DMS153 treated with DMSO at 0.1 percent for 48 hours (cell line): ENCODE measurements at regions not wholly inside any gene's neighbourhood (a gene's known extent, or its start where the extent isn't known, plus 50 kb on each side); places are given as distances from the start of the nearest gene placed in this dataset.
"Not testable (repeated sequence)": the region's sequence is repeated elsewhere in the genome, so short reads cannot be mapped to it uniquely, and the experiment has no call there.

Experiments
- DNase-seq: peaks from one replicate; lab custom pipeline; 2025; ENCODE audit not compliant: unreplicated experiment; lab: John Stamatoyannopoulos, UW

- DNase-seq: no peak
Observed at GRCh38 chr9:73056245-73056644, 95.4 kb upstream of the ANXA1 start.

- no peak for DNase-seq
Observed at GRCh38 chr9:73054091-73054490, 97.6 kb upstream of the ANXA1 start.

- DNase-seq: no peak
Observed at GRCh38 chr9:73053543-73053942, 98.1 kb upstream of the ANXA1 start.

GRCh38 chr9:73050887-73051550 is 98.2 kb upstream of the ALDH1A1 start:
- DNase-seq: no peak

- no peak for DNase-seq
Observed at GRCh38 chr9:73050065-73050816, 97.4 kb upstream of the ALDH1A1 start.

- DNase-seq: no peak
Observed at GRCh38 chr9:73049280-73049679, 96.4 kb upstream of the ALDH1A1 start.

- no peak for DNase-seq
Observed at GRCh38 chr9:73046769-73047168, 93.9 kb upstream of the ALDH1A1 start.

GRCh38 chr9:73044776-73045175 is 91.9 kb upstream of the ALDH1A1 start:
- DNase-seq: not testable (repeated sequence)

GRCh38 chr9:73042155-73042554 is 89.3 kb upstream of the ALDH1A1 start:
- no peak for DNase-seq

- no peak for DNase-seq
Observed at GRCh38 chr9:73039271-73040263, 86.7 kb upstream of the ALDH1A1 start.

- no peak for DNase-seq
Observed at GRCh38 chr9:73038613-73039012, 85.8 kb upstream of the ALDH1A1 start.

- no peak for DNase-seq
Observed at GRCh38 chr9:73038089-73038509, 85.2 kb upstream of the ALDH1A1 start.

- no peak for DNase-seq
Observed at GRCh38 chr9:73037613-73038012, 84.8 kb upstream of the ALDH1A1 start.

GRCh38 chr9:73034962-73035361 is 82.1 kb upstream of the ALDH1A1 start:
- no peak for DNase-seq

GRCh38 chr9:73031350-73031749 is 78.5 kb upstream of the ALDH1A1 start:
- DNase-seq: no peak

GRCh38 chr9:73030370-73031030 is 77.6 kb upstream of the ALDH1A1 start:
- no peak for DNase-seq

- DNase-seq: no peak
Observed at GRCh38 chr9:73029346-73029745, 76.5 kb upstream of the ALDH1A1 start.

- no peak for DNase-seq
Observed at GRCh38 chr9:73026375-73026774, 73.5 kb upstream of the ALDH1A1 start.

- no peak for DNase-seq
Observed at GRCh38 chr9:73024601-73025034, 71.8 kb upstream of the ALDH1A1 start.

GRCh38 chr9:73023025-73023541 is 70.2 kb upstream of the ALDH1A1 start:
- DNase-seq: peak; percentile 36

- no peak for DNase-seq
Observed at GRCh38 chr9:73022353-73022752, 69.5 kb upstream of the ALDH1A1 start.
